Thyroid gland (tissue), 4 donors: ENCODE measurements at regions not wholly inside any gene's neighbourhood (a gene's known extent, or its start where the extent isn't known, plus 50 kb on each side); places are given as distances from the start of the nearest gene placed in this dataset.

Experiments
- DNase-seq, 2 donors: peaks; one replicate each; pipeline ENCODE4 v3.0.0-alpha.2; 2019
- H3K27ac ChIP-seq, 3 donors: fragments of 200-600 bp; sonication (generic); 1 replicate in 2 of 3; 2 replicates in 1 of 3; pipeline ENCODE4 v1.5.1; 2016 to 2019; ENCODE audit warnings: mild to moderate bottlenecking in 1 of 3, moderate library complexity in 1 of 3
- H3K27me3 ChIP-seq: fragments of 200-600 bp; sonication (generic); one replicate; pipeline ENCODE4 v1.5.1; 2019
- H3K36me3 ChIP-seq, 2 donors: fragments of 200-600 bp; sonication (generic); one replicate each; pipeline ENCODE4 v1.5.1; 2016 to 2019
- H3K4me1 ChIP-seq, 2 donors: fragments of 200-600 bp; sonication (generic); one replicate each; pipeline ENCODE4 v1.5.1; 2017 to 2019
- H3K4me3 ChIP-seq, 3 donors: fragments of 200-600 bp; sonication (generic); replicated peaks in 1 of 3; 1 replicate in 2 of 3; 2 replicates in 1 of 3; pipeline ENCODE4 v1.5.1; 2016; ENCODE audit warnings: mild to moderate bottlenecking in 1 of 3
- H3K9me3 ChIP-seq: fragments of 200-600 bp; sonication (generic); one replicate; pipeline ENCODE4 v1.5.1; 2017
- POLR2A ChIP-seq, 2 donors: fragments of 450-650 bp; IDR thresholded peaks; one replicate each; pipeline ENCODE4 v1.6.1; 2017; ENCODE audit warnings: antibody characterized with exemption in 2 of 2, mild to moderate bottlenecking in 2 of 2, moderate library complexity in 1 of 2
- WGBS, 2 donors: methylation state at CpG; one replicate each; pipeline ENCODE4 v1.1.5; 2017; 5-methylcytosine and 5-hydroxymethylcytosine counted together
- intact Hi-C: fragments of 100-400 bp; cut with DNase I; formaldehyde crosslinking; loops from one replicate; pipeline ENCODE4 v1.15.1; 2023
- TF ChIP-seq, protein P1 (sequence below), 6 experiments: fragments of 200-600 bp in 3 of 6; fragments of 450-650 bp in 3 of 6; sonication (generic) in 3 of 6; IDR thresholded peaks; one replicate each; pipeline ENCODE4 v1.5.1; 2016 to 2019; ENCODE audit warnings: antibody characterized with exemption in 6 of 6, mild to moderate bottlenecking in 2 of 6, inconsistent platforms in 1 of 6, moderate library complexity in 1 of 6

DNA sequence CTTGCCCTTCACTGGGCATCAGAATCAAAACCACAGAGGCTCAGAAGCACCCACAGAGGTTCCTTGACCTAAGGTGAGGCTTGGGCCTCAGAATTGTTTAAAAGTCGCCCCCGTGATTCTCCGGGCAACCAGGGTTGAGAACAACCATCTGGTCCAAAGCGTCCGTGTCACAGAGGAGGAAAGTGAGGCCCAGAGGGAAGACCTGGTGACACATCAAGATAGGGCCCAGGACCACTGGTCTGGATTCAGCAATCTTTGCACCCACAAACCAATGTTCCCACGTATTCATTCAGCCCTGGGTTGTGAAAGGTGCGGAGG lies 272.6 kb downstream of the UACA start:
- intact Hi-C loops: no loop called here
- Histone ChIP-seq H3K9me3 (no peaks in the 10 kb centered on the region), H3K27me3 (no peaks in the 10 kb centered on the region), H3K27ac (no peak overlapping the region), H3K4me3 (no peak overlapping the region), H3K4me1 (no peaks in the 10 kb centered on the region), H3K36me3 (no peaks in the 10 kb centered on the region)
- TF ChIP-seq, protein P1, sequence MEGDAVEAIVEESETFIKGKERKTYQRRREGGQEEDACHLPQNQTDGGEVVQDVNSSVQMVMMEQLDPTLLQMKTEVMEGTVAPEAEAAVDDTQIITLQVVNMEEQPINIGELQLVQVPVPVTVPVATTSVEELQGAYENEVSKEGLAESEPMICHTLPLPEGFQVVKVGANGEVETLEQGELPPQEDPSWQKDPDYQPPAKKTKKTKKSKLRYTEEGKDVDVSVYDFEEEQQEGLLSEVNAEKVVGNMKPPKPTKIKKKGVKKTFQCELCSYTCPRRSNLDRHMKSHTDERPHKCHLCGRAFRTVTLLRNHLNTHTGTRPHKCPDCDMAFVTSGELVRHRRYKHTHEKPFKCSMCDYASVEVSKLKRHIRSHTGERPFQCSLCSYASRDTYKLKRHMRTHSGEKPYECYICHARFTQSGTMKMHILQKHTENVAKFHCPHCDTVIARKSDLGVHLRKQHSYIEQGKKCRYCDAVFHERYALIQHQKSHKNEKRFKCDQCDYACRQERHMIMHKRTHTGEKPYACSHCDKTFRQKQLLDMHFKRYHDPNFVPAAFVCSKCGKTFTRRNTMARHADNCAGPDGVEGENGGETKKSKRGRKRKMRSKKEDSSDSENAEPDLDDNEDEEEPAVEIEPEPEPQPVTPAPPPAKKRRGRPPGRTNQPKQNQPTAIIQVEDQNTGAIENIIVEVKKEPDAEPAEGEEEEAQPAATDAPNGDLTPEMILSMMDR (IDR thresholded peaks at IDR 0.05): no peak
- no peak for TF ChIP-seq POLR2A (IDR thresholded peaks at IDR 0.05)
- no peak for DNase-seq
- 84% methylated on average over 7 of the region's 7 CpGs for WGBS, 2 donors

DNA sequence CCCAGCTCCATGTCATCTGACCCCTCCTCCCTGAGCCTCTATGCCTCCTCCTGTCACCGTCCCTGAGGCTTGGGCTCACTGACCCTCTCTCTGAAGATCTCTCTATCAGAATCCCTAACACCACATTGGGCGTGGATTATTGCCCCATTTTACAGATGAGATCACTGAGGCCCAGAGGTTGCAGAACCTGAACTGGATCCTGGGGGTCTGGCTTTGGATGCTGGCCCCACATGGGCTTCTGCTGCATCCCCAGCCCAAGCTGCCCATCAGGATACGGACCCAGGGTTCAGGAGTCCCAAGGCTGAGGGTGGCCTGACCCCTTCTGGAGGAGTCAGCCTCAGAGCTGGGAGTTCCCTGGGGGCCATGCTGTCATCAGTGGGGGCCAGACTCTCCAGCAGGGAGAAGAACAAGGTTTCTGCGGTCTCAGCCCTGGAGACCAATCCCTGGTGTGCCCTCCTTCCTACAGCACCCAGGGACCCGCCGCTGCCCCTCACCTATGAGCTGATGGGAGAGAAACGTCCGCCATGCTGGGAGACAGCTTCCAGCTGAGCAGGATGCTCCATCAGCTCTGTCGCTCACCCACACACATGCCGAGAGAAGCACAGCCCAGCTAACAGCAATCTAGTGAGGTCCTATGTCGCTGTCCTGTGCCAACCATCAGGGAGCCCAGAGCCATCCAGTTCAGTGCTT lies 273.1 kb downstream of the UACA start:
- Histone ChIP-seq H3K36me3 (no peaks in the 10 kb centered on the region), H3K4me1 (no peaks in the 10 kb centered on the region), H3K9me3 (no peaks in the 10 kb centered on the region), H3K4me3 (no peak overlapping the region), H3K27me3 (no peaks in the 10 kb centered on the region), H3K27ac (no peak overlapping the region)
- no peak for TF ChIP-seq POLR2A (IDR thresholded peaks at IDR 0.05)
- TF ChIP-seq, protein P1 (IDR thresholded peaks at IDR 0.05): no peak
- 88 to 89% methylated on average over 7 to 11 of the region's 11 CpGs for WGBS, 2 donors
- intact Hi-C loops: no loop called here
- DNase-seq: no peak

DNA sequence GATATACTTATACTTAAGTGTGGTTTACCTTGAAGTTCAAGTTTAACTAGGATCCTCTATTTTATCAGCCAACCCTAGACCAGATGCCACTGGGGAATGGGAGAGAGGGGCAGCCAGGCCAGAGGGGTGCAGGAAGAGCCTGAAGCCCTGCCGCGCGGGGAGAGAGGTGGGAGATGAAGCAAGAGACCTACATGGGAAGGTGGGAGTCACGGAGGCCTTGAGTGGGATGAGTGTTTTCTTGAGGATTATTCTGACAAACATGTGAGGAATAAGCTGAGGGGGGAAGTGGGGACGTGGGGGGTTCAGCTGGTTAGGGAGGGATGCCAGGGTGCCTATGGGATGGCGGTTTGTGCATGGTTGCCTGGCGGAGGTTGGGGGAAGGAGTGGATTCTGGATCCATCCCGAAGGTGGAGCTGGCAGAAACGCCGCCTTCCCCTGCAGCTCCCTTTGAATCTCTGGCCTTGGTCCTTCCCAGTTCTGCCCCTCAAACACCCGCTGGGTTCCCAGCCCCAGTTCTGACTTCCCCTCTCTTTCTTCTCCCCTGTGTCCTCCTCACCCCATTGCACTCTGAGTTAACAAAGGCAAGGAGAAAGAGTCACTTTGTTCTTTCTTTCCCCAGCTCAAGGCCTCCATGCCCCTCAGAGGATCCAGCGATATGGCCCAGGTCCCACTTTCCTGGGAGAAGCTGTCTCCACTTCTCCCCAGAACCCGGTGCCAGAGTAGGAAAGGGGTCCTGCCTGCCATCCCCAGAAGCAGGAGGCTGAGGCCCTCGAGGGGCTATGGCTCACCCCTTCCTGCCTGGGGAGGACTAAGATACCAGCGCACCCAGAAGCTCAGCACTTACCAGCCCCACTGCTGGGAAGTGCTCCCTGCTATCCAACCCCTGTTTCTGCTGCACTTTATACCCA lies 274.2 kb downstream of the UACA start:
- Histone ChIP-seq H3K4me3 (no peak overlapping the region), H3K27ac (no peak overlapping the region), H3K36me3 (no peaks in the 10 kb centered on the region), H3K9me3 (no peaks in the 10 kb centered on the region), H3K27me3 (no peaks in the 10 kb centered on the region), H3K4me1 (no peaks in the 10 kb centered on the region)
- 87 to 89% methylated on average over 15 of the region's 15 CpGs for WGBS, 2 donors
- TF ChIP-seq, protein P1 (IDR thresholded peaks at IDR 0.05): no peak
- TF ChIP-seq POLR2A (IDR thresholded peaks at IDR 0.05): no peak
- DNase-seq: no peak
- intact Hi-C loops: loop anchor here (5.0 kb wide), 1 partner anchor 1012 kb away; no protein-coding TSS in a partner anchor

DNA sequence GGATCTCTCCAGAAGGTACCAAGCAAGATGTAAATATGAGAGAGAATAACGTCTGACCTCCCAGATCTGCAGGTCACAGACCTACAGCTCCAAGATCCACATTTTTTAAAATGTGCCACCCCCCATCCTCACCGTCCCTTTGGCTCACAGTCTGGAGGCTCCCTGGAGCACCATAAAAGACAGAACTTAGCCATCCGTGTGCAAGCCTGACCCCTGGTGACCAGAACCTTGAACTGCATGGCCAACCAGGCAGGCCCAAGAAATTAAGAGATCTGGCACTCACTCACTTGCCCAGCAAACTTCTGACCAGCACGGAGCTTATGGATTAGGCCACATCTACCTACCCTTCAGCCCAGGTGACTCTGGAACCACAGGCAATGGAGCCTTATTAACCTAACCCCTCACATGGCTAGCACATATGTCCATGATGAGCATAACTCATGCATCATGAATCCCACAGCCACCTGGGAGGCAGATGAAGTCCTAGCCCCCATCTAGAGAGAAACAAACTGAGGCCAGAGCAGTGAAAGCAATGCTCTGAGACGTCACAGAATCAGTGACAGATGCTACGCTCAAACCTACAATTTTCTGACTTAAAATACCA lies 275.3 kb downstream of the UACA start:
- TF ChIP-seq, protein P1 (IDR thresholded peaks at IDR 0.05): peak; percentile 84 to 94 (median 91)
- no peak for TF ChIP-seq POLR2A (IDR thresholded peaks at IDR 0.05)
- intact Hi-C loops: loop anchor here (5.0 kb wide), 1 partner anchor 1011 kb away; no protein-coding TSS in a partner anchor
- Histone ChIP-seq H3K27me3 (no peaks in the 10 kb centered on the region), H3K9me3 (no peaks in the 10 kb centered on the region), H3K36me3 (no peaks in the 10 kb centered on the region), H3K4me1 (no peaks in the 10 kb centered on the region), H3K4me3 (no peak overlapping the region), H3K27ac (no peak overlapping the region)
- DNase-seq: peak; percentile 61 to 66
- 25 to 28% methylated on average over 6 of the region's 6 CpGs for WGBS, 2 donors
